HG02610 (cell line): ENCODE measurements at regions not wholly inside any gene's neighbourhood (a gene's known extent, or its start where the extent isn't known, plus 50 kb on each side); places are given as distances from the start of the nearest gene placed in this dataset.

Experiments
- ATAC-seq: cut with Tn5 transposase; IDR thresholded peaks from one replicate; pipeline ENCODE4 v1.9.1; 2021; ENCODE audit warnings: mild to moderate bottlenecking, moderate library complexity; ENCODE audit not compliant: unreplicated experiment

- no peak for ATAC-seq
Observed at GRCh38 chrX:6783912-6784311, 249.0 kb upstream of the VCX3A start.

- ATAC-seq, result no peak
Observed at GRCh38 chrX:6782831-6783230, 247.9 kb upstream of the VCX3A start.

GRCh38 chrX:6778544-6779503 is 243.9 kb upstream of the VCX3A start:
- ATAC-seq, result no peak

- no peak for ATAC-seq
Observed at GRCh38 chrX:6777238-6778002, 242.5 kb upstream of the VCX3A start.

- no peak for ATAC-seq
Observed at GRCh38 chrX:6770936-6771335, 236.0 kb upstream of the VCX3A start.

GRCh38 chrX:6768881-6769280 is 234.0 kb upstream of the VCX3A start:
- ATAC-seq, result no peak

- no peak for ATAC-seq
Observed at GRCh38 chrX:6761251-6761650, 226.3 kb upstream of the VCX3A start.

- ATAC-seq, result no peak
Observed at GRCh38 chrX:6759655-6760375, 224.9 kb upstream of the VCX3A start.

GRCh38 chrX:6758234-6758633 is 223.3 kb upstream of the VCX3A start:
- no peak for ATAC-seq

- no peak for ATAC-seq
Observed at GRCh38 chrX:6757631-6758030, 222.7 kb upstream of the VCX3A start.

- no peak for ATAC-seq
Observed at GRCh38 chrX:6748595-6748994, 213.7 kb upstream of the VCX3A start.

GRCh38 chrX:6738518-6739470 is 203.9 kb upstream of the VCX3A start:
- peak; percentile 96 for ATAC-seq

GRCh38 chrX:6734844-6735634 is 200.1 kb upstream of the VCX3A start:
- no peak for ATAC-seq

- ATAC-seq, result peak; percentile 67
Observed at GRCh38 chrX:6732101-6732500, 197.2 kb upstream of the VCX3A start.

- ATAC-seq, result no peak
Observed at GRCh38 chrX:6729626-6730025, 194.7 kb upstream of the VCX3A start.

- ATAC-seq, result no peak
Observed at GRCh38 chrX:6718766-6719165, 183.8 kb upstream of the VCX3A start.

- ATAC-seq, result no peak
Observed at GRCh38 chrX:6708676-6709380, 173.9 kb upstream of the VCX3A start.

- ATAC-seq, result no peak
Observed at GRCh38 chrX:6708041-6708440, 173.1 kb upstream of the VCX3A start.

- no peak for ATAC-seq
Observed at GRCh38 chrX:6707497-6707896, 172.6 kb upstream of the VCX3A start.
